ENCODE measurements at regions not wholly inside any gene's neighbourhood (a gene's known extent, or its start where the extent isn't known, plus 50 kb on each side); places are given as distances from the start of the nearest gene placed in this dataset.
A peak's percentile ranks its signal among the peaks of the same experiment; 100 is the strongest.

GRCh38 chr4:112978691-112979472 lies 70.6 kb upstream of the ANK2 start:
- Histone ChIP-seq H3K14ac (ENCODE audit: insufficient read depth, low read length) (no peak overlapping the region), H3K9me3 (ENCODE audit: control insufficient read depth, low read depth, low read length) (no peaks in the 10 kb centered on the region), H2BK12ac (ENCODE audit: insufficient read length, low read depth, low read length) (no peak overlapping the region), H3K27me3 (ENCODE audit: insufficient read depth, low read length) (no peaks in the 10 kb centered on the region), H3K23ac (ENCODE audit: insufficient read length, low read depth, low read length) (no peak overlapping the region), H2BK15ac (ENCODE audit: low read depth, low read length) (no peak overlapping the region), H2AK5ac (ENCODE audit: insufficient read length, low read length) (no peak overlapping the region), H2BK120ac (ENCODE audit: low read depth, low read length, poor library complexity, severe bottlenecking) (no peak overlapping the region), H3K23me2 (ENCODE audit: insufficient read length, low read depth, low read length, poor library complexity, severe bottlenecking) (no peaks in the 10 kb centered on the region), H2BK20ac (ENCODE audit: low read depth, low read length, poor library complexity, severe bottlenecking) (no peak overlapping the region), H3K79me1 (ENCODE audit: insufficient read depth, low read depth, low read length, poor library complexity, severe bottlenecking) (no peaks in the 10 kb centered on the region), H2BK5ac (ENCODE audit: insufficient read length, low read length) (no peak overlapping the region), H4K20me1 (ENCODE audit: control insufficient read depth, insufficient read depth, insufficient read length) (no peaks in the 10 kb centered on the region), H3K18ac (ENCODE audit: insufficient read length, low read depth, low read length) (no peak overlapping the region), H4K91ac (ENCODE audit: insufficient read length, low read depth, low read length) (no peak overlapping the region), H3T11ph (ENCODE audit: low read length) (no peak overlapping the region), H3K9ac (ENCODE audit: extremely low read depth, insufficient read length, low read length) (no peak overlapping the region), H3K27ac (ENCODE audit: insufficient read length, low read depth, low read length) (no peak overlapping the region), H3K4ac (ENCODE audit: low read depth, low read length) (no peak overlapping the region), H3K4me2 (ENCODE audit: insufficient read depth, insufficient read length, low read length) (no peak overlapping the region), H4K5ac (ENCODE audit: insufficient read length, low read depth, low read length) (no peak overlapping the region), H2AFZ (ENCODE audit: low read length) (no peak overlapping the region), H4K8ac (replicated peaks; ENCODE audit: insufficient read length, low read depth, low read length) (no peak overlapping the region), H3K79me2 (ENCODE audit: insufficient read depth, low read length) (no peaks in the 10 kb centered on the region), H3K56ac (ENCODE audit: insufficient read length, low read depth, low read length) (no peak overlapping the region), H3K4me1 (ENCODE audit: insufficient read depth, low read length) (no peaks in the 10 kb centered on the region)
- DNase-seq: peak; percentile 30
- no CpG with 5 or more reads among the region's 14 CpGs for WGBS (ENCODE audit: extremely low coverage, insufficient read length, low lambda C conversion rate)
- Mint-ChIP-seq H3K9me3 (peaks cover 4% of the 10 kb centered on the region in 2 experiments; a peak in 2 of 5 replicates), H3K27ac (no peak overlapping the region), H3K4me1 (peaks cover 0 to 13% of the 10 kb centered on the region in 2 experiments; a peak in 3 of 4 replicates), H3K36me3 (ENCODE audit: insufficient read depth in 1 of 3, low read depth in 3 of 3) (peaks cover 2 to 15% (median 13%) of the 10 kb centered on the region in 3 experiments; a peak in 4 of 7 replicates), H3K27me3 (ENCODE audit: low read depth) (no peaks in the 10 kb centered on the region), H3K4me3 (no peak overlapping the region)
- TF ChIP-seq CTCF (conservative IDR thresholded peaks at IDR 0.05): no peak

All from H9 (cell line).